ENCODE measurements at regions not wholly inside any gene's neighbourhood (a gene's known extent, or its start where the extent isn't known, plus 50 kb on each side); places are given as distances from the start of the nearest gene placed in this dataset.

- Mint-ChIP-seq H3K27me3 (peaks cover 22% of the 10 kb centered on the region), H3K27ac (no peak overlapping the region), H3K4me3 (no peak overlapping the region), H3K4me1 (ENCODE audit: low read depth) (no peaks in the 10 kb centered on the region), H3K9me3 (no peaks in the 10 kb centered on the region), H3K36me3 (no peaks in the 10 kb centered on the region)
- intact Hi-C loops (cut with micrococcal nuclease) = no loop called here
- ChIA-PET CTCF (no interaction called here), POLR2A (no interaction called here)
- no peak for DNase-seq
Measured at GRCh38 chr2:235232449-235233433, 261.1 kb upstream of the AGAP1 start.

- intact Hi-C loops (cut with micrococcal nuclease) = no loop called here
- H3K9me3 Mint-ChIP-seq = no peaks in the 10 kb centered on the region
Measured at GRCh38 chr2:235234736-235235135, 259.1 kb upstream of the AGAP1 start.

GRCh38 chr2:235235977-235236767 lies 257.7 kb upstream of the AGAP1 start:
- no peaks in the 10 kb centered on the region for H3K36me3 Mint-ChIP-seq
- no peak overlapping the region for H3K4me3 Mint-ChIP-seq
- no peak for DNase-seq
- ChIA-PET CTCF (no interaction called here), POLR2A (no interaction called here)
- intact Hi-C loops (cut with micrococcal nuclease) = no loop called here
- H3K27me3 Mint-ChIP-seq = peaks cover 15% of the 10 kb centered on the region
- H3K9me3 Mint-ChIP-seq = no peaks in the 10 kb centered on the region
- H3K27ac Mint-ChIP-seq = no peak overlapping the region
- no peaks in the 10 kb centered on the region for H3K4me1 Mint-ChIP-seq (ENCODE audit: low read depth)

More at GRCh38 chr2:235234736-235235135, 259.1 kb upstream of the AGAP1 start:
- Mint-ChIP-seq H3K4me3 (no peak overlapping the region), H3K36me3 (no peaks in the 10 kb centered on the region), H3K4me1 (ENCODE audit: low read depth) (no peaks in the 10 kb centered on the region), H3K27ac (no peak overlapping the region), H3K27me3 (peaks cover 17% of the 10 kb centered on the region)
- POLR2A ChIA-PET = no interaction called here
- CTCF ChIA-PET = no interaction called here
- DNase-seq = no peak

- CTCF ChIA-PET = no interaction called here
- no peaks in the 10 kb centered on the region for H3K4me1 Mint-ChIP-seq (ENCODE audit: low read depth)
- no peak for DNase-seq
- no peak overlapping the region for H3K27ac Mint-ChIP-seq
- intact Hi-C loops (cut with micrococcal nuclease) = no loop called here
- H3K9me3 Mint-ChIP-seq = no peaks in the 10 kb centered on the region
- no peak overlapping the region for H3K4me3 Mint-ChIP-seq
- POLR2A ChIA-PET = no interaction called here
- no peaks in the 10 kb centered on the region for H3K36me3 Mint-ChIP-seq
- H3K27me3 Mint-ChIP-seq = peaks cover 23% of the 10 kb centered on the region
Measured at GRCh38 chr2:235238537-235238936, 255.3 kb upstream of the AGAP1 start.

- Mint-ChIP-seq H3K4me1 (ENCODE audit: low read depth) (no peaks in the 10 kb centered on the region), H3K9me3 (no peaks in the 10 kb centered on the region), H3K27me3 (peaks cover 23% of the 10 kb centered on the region), H3K27ac (no peak overlapping the region), H3K4me3 (no peak overlapping the region), H3K36me3 (no peaks in the 10 kb centered on the region)
- ChIA-PET CTCF (no interaction called here), POLR2A (no interaction called here)
- no peak for DNase-seq
- intact Hi-C loops (cut with micrococcal nuclease) = no loop called here
Measured at GRCh38 chr2:235240574-235240973, 253.3 kb upstream of the AGAP1 start.

GRCh38 chr2:235244255-235245220 lies 249.3 kb upstream of the AGAP1 start:
- H3K4me1 Mint-ChIP-seq (ENCODE audit: low read depth) = no peaks in the 10 kb centered on the region
- H3K27ac Mint-ChIP-seq = no peak overlapping the region
- CTCF ChIA-PET = interaction anchor here (0.7 kb wide), 1 partner anchor 87 kb away, joined by 3 read pairs; no protein-coding TSS in a partner anchor

GRCh38 chr2:235247001-235247400 lies 246.8 kb upstream of the AGAP1 start:
- no peak overlapping the region for H3K4me3 Mint-ChIP-seq
- H3K9me3 Mint-ChIP-seq = no peaks in the 10 kb centered on the region
- H3K36me3 Mint-ChIP-seq = no peaks in the 10 kb centered on the region
- ChIA-PET CTCF (no interaction called here), POLR2A (no interaction called here)
- intact Hi-C loops (cut with micrococcal nuclease) = no loop called here
- no peak overlapping the region for H3K27ac Mint-ChIP-seq
- DNase-seq = no peak
- H3K4me1 Mint-ChIP-seq (ENCODE audit: low read depth) = no peaks in the 10 kb centered on the region
- H3K27me3 Mint-ChIP-seq = peaks cover 26% of the 10 kb centered on the region

More at GRCh38 chr2:235244255-235245220, 249.3 kb upstream of the AGAP1 start:
- intact Hi-C loops (cut with micrococcal nuclease) = no loop called here
- POLR2A ChIA-PET = no interaction called here
- Mint-ChIP-seq H3K4me3 (no peak overlapping the region), H3K36me3 (no peaks in the 10 kb centered on the region), H3K27me3 (peaks cover 28% of the 10 kb centered on the region), H3K9me3 (no peaks in the 10 kb centered on the region)
- DNase-seq = no peak

GRCh38 chr2:235255693-235256092 lies 238.2 kb upstream of the AGAP1 start:
- no peak for DNase-seq
- intact Hi-C loops (cut with micrococcal nuclease) = no loop called here
- H3K9me3 Mint-ChIP-seq = no peaks in the 10 kb centered on the region
- no peak overlapping the region for H3K4me3 Mint-ChIP-seq
- H3K4me1 Mint-ChIP-seq (ENCODE audit: low read depth) = no peaks in the 10 kb centered on the region
- ChIA-PET CTCF (no interaction called here), POLR2A (no interaction called here)
- peaks cover 30% of the 10 kb centered on the region for H3K27me3 Mint-ChIP-seq
- no peak overlapping the region for H3K27ac Mint-ChIP-seq
- no peaks in the 10 kb centered on the region for H3K36me3 Mint-ChIP-seq

- intact Hi-C loops (cut with micrococcal nuclease) = no loop called here
- DNase-seq = no peak
- H3K4me3 Mint-ChIP-seq = no peak overlapping the region
- H3K4me1 Mint-ChIP-seq (ENCODE audit: low read depth) = no peaks in the 10 kb centered on the region
- CTCF ChIA-PET = no interaction called here
- POLR2A ChIA-PET = no interaction called here
- peaks cover 44% of the 10 kb centered on the region for H3K27me3 Mint-ChIP-seq
- no peaks in the 10 kb centered on the region for H3K36me3 Mint-ChIP-seq
- H3K9me3 Mint-ChIP-seq = no peaks in the 10 kb centered on the region
- no peak overlapping the region for H3K27ac Mint-ChIP-seq
Measured at GRCh38 chr2:235257590-235257989, 236.3 kb upstream of the AGAP1 start.

GRCh38 chr2:235262750-235263149 lies 231.1 kb upstream of the AGAP1 start:
- H3K4me3 Mint-ChIP-seq = no peak overlapping the region
- POLR2A ChIA-PET = no interaction called here
- CTCF ChIA-PET = no interaction called here
- H3K4me1 Mint-ChIP-seq (ENCODE audit: low read depth) = no peaks in the 10 kb centered on the region
- H3K27me3 Mint-ChIP-seq = peaks cover 46% of the 10 kb centered on the region
- no peaks in the 10 kb centered on the region for H3K36me3 Mint-ChIP-seq
- H3K9me3 Mint-ChIP-seq = no peaks in the 10 kb centered on the region
- H3K27ac Mint-ChIP-seq = no peak overlapping the region
- DNase-seq = no peak
- intact Hi-C loops (cut with micrococcal nuclease) = no loop called here

- no peaks in the 10 kb centered on the region for H3K9me3 Mint-ChIP-seq
- ChIA-PET POLR2A (no interaction called here), CTCF (no interaction called here)
- H3K36me3 Mint-ChIP-seq = no peaks in the 10 kb centered on the region
- no peak overlapping the region for H3K4me3 Mint-ChIP-seq
- no peak for DNase-seq
- H3K27ac Mint-ChIP-seq = no peak overlapping the region
- intact Hi-C loops (cut with micrococcal nuclease) = no loop called here
- no peaks in the 10 kb centered on the region for H3K4me1 Mint-ChIP-seq (ENCODE audit: low read depth)
- H3K27me3 Mint-ChIP-seq = peaks cover 49% of the 10 kb centered on the region
Measured at GRCh38 chr2:235263205-235264120, 230.4 kb upstream of the AGAP1 start.

All from activated CD4-positive, alpha-beta memory T cell treated with anti-CD3 and anti-CD28 coated beads for 36 hours (primary cell).